OCI-LY1 (cell line): ENCODE measurements at regions not wholly inside any gene's neighbourhood (a gene's known extent, or its start where the extent isn't known, plus 50 kb on each side); places are given as distances from the start of the nearest gene placed in this dataset.

Experiments
- H2AFZ ChIP-seq: fragments of 200-600 bp; sonication (generic), shearing (Covaris generic); 2 replicates; pipeline ENCODE4 v1.6.0; 2014; ENCODE audit warnings: antibody characterized with exemption, mild to moderate bottlenecking, low read length
- H3F3A ChIP-seq: fragments of 200-600 bp; sonication (generic), shearing (Covaris generic); 2 replicates; pipeline ENCODE4 v1.6.0; 2014; ENCODE audit warnings: mild to moderate bottlenecking, antibody characterized with exemption, low read length, moderate library complexity; ENCODE audit not compliant: insufficient read depth
- H3K27ac ChIP-seq: fragments of 200-600 bp; sonication (generic); 2 replicates; pipeline ENCODE4 v1.5.1; 2014; ENCODE audit warnings: low read length, mixed run types, mild to moderate bottlenecking, low read depth; ENCODE audit not compliant: poor library complexity, severe bottlenecking
- H3K27me3 ChIP-seq: fragments of 200-600 bp; sonication (generic); 2 replicates; pipeline ENCODE4 v1.6.0; 2014; ENCODE audit warnings: antibody characterized with exemption, mild to moderate bottlenecking, low read length, moderate library complexity; ENCODE audit not compliant: insufficient read depth
- H3K36me3 ChIP-seq: fragments of 200-600 bp; sonication (generic); 2 replicates; pipeline ENCODE4 v1.6.1; 2014; ENCODE audit warnings: mild to moderate bottlenecking, antibody characterized with exemption, low read length, moderate library complexity, mixed read lengths; ENCODE audit not compliant: insufficient read depth
- H3K4me1 ChIP-seq: fragments of 200-600 bp; sonication (generic); 2 replicates; pipeline ENCODE4 v1.5.1; 2014; ENCODE audit warnings: mild to moderate bottlenecking, low read length, moderate library complexity; ENCODE audit not compliant: insufficient read depth, severe bottlenecking
- H3K4me2 ChIP-seq: fragments of 200-600 bp; sonication (generic), shearing (Covaris generic); 2 replicates; pipeline ENCODE4 v1.6.1; 2014; ENCODE audit warnings: low read length
- H3K4me3 ChIP-seq: fragments of 200-600 bp; sonication (generic); 2 replicates; pipeline ENCODE4 v1.5.1; 2014; ENCODE audit warnings: low read length, low read depth, mild to moderate bottlenecking, mixed read lengths; ENCODE audit not compliant: poor library complexity, severe bottlenecking
- H3K79me2 ChIP-seq: fragments of 200-600 bp; shearing (Covaris generic); 2 replicates; pipeline ENCODE4 v1.6.1; 2016; ENCODE audit warnings: mixed run types, low read length, mixed read lengths; ENCODE audit not compliant: insufficient read depth
- H3K9ac ChIP-seq: fragments of 200-600 bp; sonication (generic), shearing (Covaris generic); 2 replicates; pipeline ENCODE4 v1.6.1; 2014; ENCODE audit warnings: mild to moderate bottlenecking, low read length, mixed read lengths
- H3K9me2 ChIP-seq: fragments of 200-600 bp; sonication (generic), shearing (Covaris generic); 2 replicates; pipeline ENCODE4 v1.6.1; 2014; ENCODE audit warnings: low read depth, mild to moderate bottlenecking, low read length, mixed read lengths
- H3K9me3 ChIP-seq: fragments of 200-600 bp; shearing (Covaris generic); 2 replicates; pipeline ENCODE4 v1.6.1; 2014; ENCODE audit warnings: low read length, mixed read lengths
- H4K20me1 ChIP-seq: fragments of 200-600 bp; sonication (generic), shearing (Covaris generic); 2 replicates; pipeline ENCODE4 v1.6.0; 2016; ENCODE audit warnings: mild to moderate bottlenecking, low read length; ENCODE audit not compliant: insufficient read depth
- CTCF ChIP-seq: fragments of 200-600 bp; sonication (generic), shearing (Covaris generic); IDR thresholded peaks from 2 replicates; pipeline ENCODE4 v1.5.1; 2017; ENCODE audit warnings: mild to moderate bottlenecking, antibody characterized with exemption, low read length, moderate library complexity, mixed read lengths
- EZH2 ChIP-seq: fragments of 200-600 bp; sonication (generic), shearing (Covaris generic); IDR thresholded peaks from 2 replicates; pipeline ENCODE4 v1.8.0; 2017; ENCODE audit warnings: borderline replicate concordance, mixed run types, mild to moderate bottlenecking, antibody characterized with exemption, low read length, moderate library complexity, mixed read lengths

GRCh38 chr10:88187472-88187871 is 324.0 kb downstream of the PTEN start:
- H3K4me3 ChIP-seq = no peak overlapping the region
- TF ChIP-seq EZH2 (no peak), CTCF (no peak)
- no peaks in the 10 kb centered on the region for H3K9me2 ChIP-seq
- H3K36me3 ChIP-seq = peaks cover 59% of the 10 kb centered on the region
- H3K27ac ChIP-seq = no peak overlapping the region
- H3K4me2 ChIP-seq = no peak overlapping the region
- H3K27me3 ChIP-seq = no peaks in the 10 kb centered on the region
- H3K4me1 ChIP-seq = no peaks in the 10 kb centered on the region
- no peak overlapping the region for H3K9ac ChIP-seq
- H3K9me3 ChIP-seq = no peaks in the 10 kb centered on the region
- H3K79me2 ChIP-seq = no peaks in the 10 kb centered on the region
- H2AFZ ChIP-seq = no peak overlapping the region
- no peaks in the 10 kb centered on the region for H4K20me1 ChIP-seq
- H3F3A ChIP-seq = no peaks in the 10 kb centered on the region

DNA sequence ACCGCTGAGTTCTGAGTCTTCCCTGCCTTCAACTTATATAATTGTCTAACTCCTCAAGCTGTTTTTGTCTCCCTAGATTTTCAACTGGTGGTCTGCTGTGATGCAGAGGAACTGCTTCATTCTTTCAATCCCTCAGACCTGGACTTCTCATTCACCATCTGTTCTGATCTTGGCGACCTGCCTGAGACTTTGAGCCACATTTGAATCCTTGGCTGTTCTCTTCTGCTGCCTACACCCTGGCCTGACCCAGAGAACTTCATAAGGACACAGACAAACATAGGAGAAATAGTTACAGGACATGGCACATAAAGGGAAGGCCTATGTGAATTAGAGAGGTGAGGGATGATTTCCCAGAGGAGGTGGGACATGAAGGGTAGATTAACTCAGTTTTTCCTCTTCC is 326.7 kb downstream of the PTEN start:
- Histone ChIP-seq H3K9ac (no peak overlapping the region), H3K27me3 (no peaks in the 10 kb centered on the region), H2AFZ (no peak overlapping the region), H4K20me1 (no peaks in the 10 kb centered on the region), H3K36me3 (peaks cover 59% of the 10 kb centered on the region), H3K79me2 (no peaks in the 10 kb centered on the region), H3K4me2 (no peak overlapping the region), H3F3A (no peaks in the 10 kb centered on the region), H3K9me3 (no peaks in the 10 kb centered on the region), H3K9me2 (no peaks in the 10 kb centered on the region), H3K4me1 (no peaks in the 10 kb centered on the region), H3K4me3 (no peak overlapping the region), H3K27ac (no peak overlapping the region)
- TF ChIP-seq EZH2 (no peak), CTCF (no peak)

DNA sequence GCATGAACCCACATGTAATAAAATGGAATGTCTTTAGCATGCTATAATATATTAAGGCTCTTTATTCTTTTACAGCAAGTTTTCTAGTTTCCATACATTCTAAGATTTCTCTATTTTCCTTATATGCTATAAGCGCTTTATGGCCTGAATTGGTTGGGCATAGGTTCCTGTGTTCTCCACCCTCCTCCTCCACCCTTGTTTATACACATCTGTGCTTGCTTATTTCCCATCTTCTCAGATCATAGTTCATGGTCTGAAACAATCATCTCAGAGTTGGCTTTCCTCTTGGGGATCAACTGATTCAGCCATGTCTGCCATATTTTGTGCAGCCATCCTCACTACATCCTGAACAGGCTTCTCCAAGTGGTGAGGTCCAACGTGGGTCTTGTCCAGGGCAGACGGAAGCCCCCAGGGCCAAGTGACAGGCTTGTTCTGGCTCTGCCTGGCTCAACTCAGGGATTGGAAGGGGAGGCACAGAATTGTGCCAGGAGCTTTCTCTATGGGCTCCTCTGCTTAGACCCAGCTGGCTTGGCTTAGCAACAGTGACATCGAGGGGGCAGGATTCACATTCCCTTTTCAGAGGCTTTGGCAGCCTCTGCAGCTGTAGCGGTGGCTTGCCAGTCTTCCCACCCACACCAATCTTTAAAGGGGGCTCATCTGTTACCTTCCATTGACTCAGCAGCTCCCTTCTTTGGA is 327.3 kb downstream of the PTEN start:
- Histone ChIP-seq H3K9me2 (no peaks in the 10 kb centered on the region), H3K79me2 (no peaks in the 10 kb centered on the region), H3K4me1 (no peaks in the 10 kb centered on the region), H4K20me1 (no peaks in the 10 kb centered on the region), H3K27ac (no peak overlapping the region), H3K9me3 (no peaks in the 10 kb centered on the region), H2AFZ (no peak overlapping the region), H3K36me3 (peaks cover 64% of the 10 kb centered on the region), H3K27me3 (no peaks in the 10 kb centered on the region), H3F3A (no peaks in the 10 kb centered on the region), H3K4me3 (no peak overlapping the region), H3K4me2 (no peak overlapping the region), H3K9ac (no peak overlapping the region)
- no peak for TF ChIP-seq EZH2

GRCh38 chr10:88193018-88193417 is 329.6 kb downstream of the PTEN start:
- TF ChIP-seq CTCF (no peak), EZH2 (no peak)
- H4K20me1 ChIP-seq = no peaks in the 10 kb centered on the region
- H3K4me1 ChIP-seq = no peaks in the 10 kb centered on the region
- H3K79me2 ChIP-seq = no peaks in the 10 kb centered on the region
- no peak overlapping the region for H3K4me3 ChIP-seq
- no peaks in the 10 kb centered on the region for H3K27me3 ChIP-seq
- H3K27ac ChIP-seq = no peak overlapping the region
- no peaks in the 10 kb centered on the region for H3F3A ChIP-seq
- no peak overlapping the region for H2AFZ ChIP-seq
- H3K9me3 ChIP-seq = no peaks in the 10 kb centered on the region
- peaks cover 80% of the 10 kb centered on the region for H3K36me3 ChIP-seq
- H3K9me2 ChIP-seq = no peaks in the 10 kb centered on the region
- no peak overlapping the region for H3K9ac ChIP-seq
- H3K4me2 ChIP-seq = no peak overlapping the region
